Activated naive CD4-positive, alpha-beta T cell treated with anti-CD3 and anti-CD28 coated beads, Interleukin-2, amount 50 U/mL, for 24 hours (primary cell): ENCODE measurements at regions not wholly inside any gene's neighbourhood (a gene's known extent, or its start where the extent isn't known, plus 50 kb on each side); places are given as distances from the start of the nearest gene placed in this dataset.

Source experiments
- H3K27ac Mint-ChIP-seq: one replicate; pipeline ENCODE4 v1.8.0; 2021; ENCODE audit warnings: mild to moderate bottlenecking, mixed read lengths
- H3K27me3 Mint-ChIP-seq: one replicate; pipeline ENCODE4 v1.8.0; 2021; ENCODE audit warnings: mixed read lengths
- H3K36me3 Mint-ChIP-seq: one replicate; pipeline ENCODE4 v1.8.0; 2021; ENCODE audit warnings: mixed read lengths
- H3K4me1 Mint-ChIP-seq: one replicate; pipeline ENCODE4 v1.8.0; 2021; ENCODE audit warnings: mixed read lengths
- H3K4me3 Mint-ChIP-seq: one replicate; pipeline ENCODE4 v1.8.0; 2021; ENCODE audit warnings: mild to moderate bottlenecking, mixed read lengths
- H3K9me3 Mint-ChIP-seq: one replicate; pipeline ENCODE4 v1.8.0; 2021; ENCODE audit warnings: mixed read lengths

DNA sequence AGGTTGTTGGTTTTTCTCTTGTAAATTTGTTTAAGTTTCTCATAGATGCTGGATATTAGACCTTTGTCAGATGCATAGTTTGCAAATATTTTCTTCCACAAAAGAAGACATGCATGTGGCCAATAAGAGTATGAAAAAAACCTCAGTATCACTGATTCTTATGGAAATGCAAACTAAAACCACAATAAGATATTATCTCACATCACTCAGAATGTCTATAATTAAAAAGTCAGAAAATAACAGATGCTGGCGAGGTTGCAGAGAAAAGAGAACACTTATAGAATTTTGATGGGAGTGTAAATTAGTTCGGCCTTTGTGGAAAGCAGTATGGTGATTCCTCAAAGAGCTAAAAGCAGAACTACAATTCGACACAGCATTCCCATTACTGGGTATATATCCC is 1355.6 kb downstream of the FAM133A start:
- no peak overlapping the region for H3K4me3 Mint-ChIP-seq
- H3K4me1 Mint-ChIP-seq, result no peaks in the 10 kb centered on the region
- no peaks in the 10 kb centered on the region for H3K36me3 Mint-ChIP-seq
- H3K9me3 Mint-ChIP-seq, result no peaks in the 10 kb centered on the region
- no peak overlapping the region for H3K27ac Mint-ChIP-seq
- no peaks in the 10 kb centered on the region for H3K27me3 Mint-ChIP-seq

GRCh38 chrX:95040104-95040503 is 1366.1 kb downstream of the FAM133A start:
- Mint-ChIP-seq H3K4me1 (no peaks in the 10 kb centered on the region), H3K27ac (no peak overlapping the region), H3K9me3 (no peaks in the 10 kb centered on the region), H3K4me3 (no peak overlapping the region), H3K36me3 (no peaks in the 10 kb centered on the region), H3K27me3 (no peaks in the 10 kb centered on the region)

- no peak overlapping the region for H3K27ac Mint-ChIP-seq
Observed at GRCh38 chrX:95044331-95044730, 1370.3 kb downstream of the FAM133A start.

DNA sequence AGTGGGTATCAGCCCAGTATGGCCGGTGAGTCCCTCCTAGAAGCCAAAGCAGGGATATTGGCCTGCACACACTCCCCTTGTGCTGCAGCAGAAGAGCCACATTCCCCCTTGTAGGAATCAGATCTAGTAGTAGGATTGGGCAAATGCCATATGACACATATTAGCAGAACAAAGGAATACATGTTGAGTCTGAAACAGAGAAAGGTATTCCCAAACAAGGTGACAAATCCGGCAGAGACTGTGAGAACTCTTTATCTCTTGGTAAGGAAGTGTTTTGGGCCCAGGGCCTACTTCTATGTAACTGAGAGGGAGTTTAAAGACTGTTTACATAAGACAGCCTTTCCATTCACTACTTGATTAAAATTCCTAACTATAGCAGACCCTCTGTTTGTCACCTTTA is 1382.0 kb downstream of the FAM133A start:
- H3K27ac Mint-ChIP-seq, result no peak overlapping the region
- no peak overlapping the region for H3K4me3 Mint-ChIP-seq
- H3K9me3 Mint-ChIP-seq, result no peaks in the 10 kb centered on the region
- no peaks in the 10 kb centered on the region for H3K27me3 Mint-ChIP-seq
- no peaks in the 10 kb centered on the region for H3K36me3 Mint-ChIP-seq
- H3K4me1 Mint-ChIP-seq, result no peaks in the 10 kb centered on the region

More at GRCh38 chrX:95044331-95044730, 1370.3 kb downstream of the FAM133A start:
- Mint-ChIP-seq H3K4me1 (no peaks in the 10 kb centered on the region), H3K4me3 (no peak overlapping the region), H3K36me3 (no peaks in the 10 kb centered on the region), H3K9me3 (peaks cover 10% of the 10 kb centered on the region), H3K27me3 (no peaks in the 10 kb centered on the region)

DNA sequence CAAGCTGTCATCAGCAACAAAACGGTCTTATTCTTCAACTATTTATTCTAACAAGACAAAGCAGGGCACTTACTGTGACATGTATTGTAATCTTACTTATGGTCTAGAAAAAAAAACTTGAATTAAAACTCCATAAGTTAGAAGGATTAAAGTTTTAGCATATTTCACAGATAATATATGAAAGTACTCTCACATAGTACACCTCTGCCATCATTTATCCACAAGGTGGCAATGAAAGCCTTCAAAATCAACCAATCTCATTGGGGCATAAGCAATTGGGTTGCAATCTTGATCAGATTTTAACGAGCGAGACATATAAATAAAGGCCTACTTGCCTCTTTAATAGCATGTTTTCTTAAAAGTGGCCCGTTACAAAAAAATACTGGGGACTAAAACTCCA is 1382.9 kb downstream of the FAM133A start:
- no peak overlapping the region for H3K27ac Mint-ChIP-seq
- H3K4me1 Mint-ChIP-seq, result no peaks in the 10 kb centered on the region
- no peaks in the 10 kb centered on the region for H3K36me3 Mint-ChIP-seq
- H3K4me3 Mint-ChIP-seq, result no peak overlapping the region
- H3K27me3 Mint-ChIP-seq, result no peaks in the 10 kb centered on the region
- H3K9me3 Mint-ChIP-seq, result no peaks in the 10 kb centered on the region

GRCh38 chrX:95057341-95057740 is 1383.3 kb downstream of the FAM133A start:
- Mint-ChIP-seq H3K9me3 (no peaks in the 10 kb centered on the region), H3K27ac (no peak overlapping the region), H3K27me3 (no peaks in the 10 kb centered on the region)

DNA sequence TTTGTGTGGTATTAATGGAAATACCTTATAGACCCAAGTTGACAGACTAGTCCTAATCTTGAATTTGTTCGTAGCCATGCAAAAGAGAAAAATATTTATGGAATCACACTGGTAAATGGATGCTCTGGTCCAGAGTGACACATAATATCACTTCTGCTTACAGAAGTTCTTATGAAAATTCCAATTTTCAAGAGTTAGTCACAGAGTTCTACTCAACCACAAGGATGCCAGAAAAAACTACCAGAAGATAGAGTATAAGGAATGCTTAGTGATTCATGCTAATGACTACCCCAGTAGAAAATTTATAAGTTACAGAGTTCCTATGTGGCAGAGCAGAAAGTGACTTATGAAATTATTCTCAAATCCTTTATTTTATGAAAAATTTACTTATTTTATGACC is 1384.8 kb downstream of the FAM133A start:
- H3K27me3 Mint-ChIP-seq, result no peaks in the 10 kb centered on the region
- H3K36me3 Mint-ChIP-seq, result no peaks in the 10 kb centered on the region
- no peak overlapping the region for H3K27ac Mint-ChIP-seq
- no peak overlapping the region for H3K4me3 Mint-ChIP-seq
- H3K4me1 Mint-ChIP-seq, result no peaks in the 10 kb centered on the region
- no peaks in the 10 kb centered on the region for H3K9me3 Mint-ChIP-seq

More at GRCh38 chrX:95057341-95057740, 1383.3 kb downstream of the FAM133A start:
- Mint-ChIP-seq H3K4me1 (no peaks in the 10 kb centered on the region), H3K36me3 (no peaks in the 10 kb centered on the region), H3K4me3 (no peak overlapping the region)

DNA sequence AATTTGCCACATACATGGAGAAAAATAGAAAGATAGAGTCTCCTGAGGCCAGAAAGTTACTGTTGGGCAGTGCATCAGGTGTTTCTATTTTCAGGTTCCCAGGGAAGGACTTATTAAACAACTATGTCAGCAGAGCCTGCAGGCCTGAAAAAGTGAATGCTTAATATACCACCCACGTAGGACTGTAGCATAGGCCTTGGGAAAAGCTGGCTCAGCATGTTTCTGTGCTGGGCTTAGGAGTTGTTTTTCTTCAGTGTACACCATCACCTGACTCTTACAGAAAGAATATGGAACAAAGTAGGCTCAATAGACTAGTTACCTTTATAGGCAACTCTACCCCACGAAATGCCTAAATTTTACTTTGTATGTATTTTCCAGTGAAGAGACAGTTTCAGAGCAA is 1385.9 kb downstream of the FAM133A start:
- H3K4me1 Mint-ChIP-seq, result no peaks in the 10 kb centered on the region
- H3K9me3 Mint-ChIP-seq, result no peaks in the 10 kb centered on the region
- H3K36me3 Mint-ChIP-seq, result no peaks in the 10 kb centered on the region
- no peak overlapping the region for H3K4me3 Mint-ChIP-seq
- no peak overlapping the region for H3K27ac Mint-ChIP-seq
- no peaks in the 10 kb centered on the region for H3K27me3 Mint-ChIP-seq

DNA sequence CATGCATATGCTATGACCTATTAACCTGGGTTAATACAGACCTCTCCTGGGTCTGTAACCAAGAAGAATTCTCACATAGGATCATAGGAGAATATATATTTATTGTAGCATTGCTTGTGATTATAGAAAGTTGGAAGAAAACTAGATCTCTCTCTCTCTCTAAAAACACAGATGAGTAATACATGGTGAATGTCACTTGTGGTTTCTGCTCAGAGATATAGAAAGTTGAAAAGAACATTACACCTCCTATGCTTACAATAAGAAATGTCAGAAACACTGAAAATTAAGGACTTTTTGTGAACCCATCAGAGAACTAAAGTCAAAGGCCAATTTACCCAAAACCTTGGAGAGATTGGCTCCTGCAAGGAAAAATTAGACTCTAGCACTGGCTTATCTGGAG is 1389.5 kb downstream of the FAM133A start:
- no peaks in the 10 kb centered on the region for H3K36me3 Mint-ChIP-seq
- no peak overlapping the region for H3K4me3 Mint-ChIP-seq
- H3K4me1 Mint-ChIP-seq, result no peaks in the 10 kb centered on the region

DNA sequence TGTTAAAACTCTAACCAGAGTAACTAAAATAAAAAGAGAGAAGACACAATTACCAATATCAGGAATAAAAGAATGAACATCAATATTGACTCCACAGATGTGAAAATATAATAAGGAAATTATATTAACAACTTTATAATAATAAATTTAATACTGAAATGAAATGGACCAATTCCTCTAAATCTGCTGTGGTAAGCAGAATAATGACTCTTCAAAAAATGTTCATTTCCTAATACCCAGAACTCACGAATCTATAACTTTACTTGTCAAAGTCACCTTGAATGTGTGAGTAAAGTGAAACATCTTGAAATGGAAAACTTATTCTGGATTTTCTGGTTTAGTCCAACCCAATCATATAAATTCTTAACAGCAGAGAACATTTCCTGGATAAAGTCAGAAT is 1391.1 kb downstream of the FAM133A start:
- no peaks in the 10 kb centered on the region for H3K36me3 Mint-ChIP-seq
- no peaks in the 10 kb centered on the region for H3K27me3 Mint-ChIP-seq
- H3K27ac Mint-ChIP-seq, result no peak overlapping the region
- H3K9me3 Mint-ChIP-seq, result no peaks in the 10 kb centered on the region
- no peaks in the 10 kb centered on the region for H3K4me1 Mint-ChIP-seq
- no peak overlapping the region for H3K4me3 Mint-ChIP-seq

More for the DNA sequence above, 1389.5 kb downstream of the FAM133A start:
- H3K27ac Mint-ChIP-seq, result peak overlapping the region; percentile 59
- H3K9me3 Mint-ChIP-seq, result no peaks in the 10 kb centered on the region
- H3K27me3 Mint-ChIP-seq, result no peaks in the 10 kb centered on the region

GRCh38 chrX:95071052-95071451 is 1397.0 kb downstream of the FAM133A start:
- Mint-ChIP-seq H3K4me1 (no peaks in the 10 kb centered on the region), H3K4me3 (no peak overlapping the region), H3K27ac (no peak overlapping the region), H3K9me3 (peaks cover 4% of the 10 kb centered on the region), H3K36me3 (no peaks in the 10 kb centered on the region), H3K27me3 (no peaks in the 10 kb centered on the region)

DNA sequence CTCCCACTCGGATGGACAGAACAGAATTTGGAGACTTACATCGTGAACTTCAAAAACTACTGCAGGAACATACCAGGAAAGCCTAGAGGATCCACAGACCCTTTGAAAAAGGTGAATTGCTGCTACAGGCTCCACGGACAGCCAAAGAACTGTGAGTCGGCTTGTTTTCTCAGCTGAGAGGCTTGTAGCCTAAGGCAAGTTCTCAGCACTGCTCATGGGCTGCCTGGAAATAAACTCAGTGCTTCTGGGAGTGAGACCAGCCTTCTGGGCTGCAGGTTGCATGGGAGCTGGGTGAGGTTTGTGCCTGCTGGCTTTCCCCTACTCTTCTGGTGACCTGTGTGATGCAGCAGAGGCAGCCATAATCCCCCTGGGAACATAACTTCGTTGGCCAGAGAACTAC is 1397.6 kb downstream of the FAM133A start:
- Mint-ChIP-seq H3K27me3 (no peaks in the 10 kb centered on the region), H3K4me3 (no peak overlapping the region), H3K4me1 (no peaks in the 10 kb centered on the region), H3K27ac (no peak overlapping the region), H3K36me3 (no peaks in the 10 kb centered on the region), H3K9me3 (peaks cover 4% of the 10 kb centered on the region)

- H3K27me3 Mint-ChIP-seq, result no peaks in the 10 kb centered on the region
- no peak overlapping the region for H3K27ac Mint-ChIP-seq
- no peak overlapping the region for H3K4me3 Mint-ChIP-seq
- no peaks in the 10 kb centered on the region for H3K36me3 Mint-ChIP-seq
- H3K4me1 Mint-ChIP-seq, result no peaks in the 10 kb centered on the region
- H3K9me3 Mint-ChIP-seq, result no peaks in the 10 kb centered on the region
Observed at GRCh38 chrX:95076449-95076848, 1402.4 kb downstream of the FAM133A start.

DNA sequence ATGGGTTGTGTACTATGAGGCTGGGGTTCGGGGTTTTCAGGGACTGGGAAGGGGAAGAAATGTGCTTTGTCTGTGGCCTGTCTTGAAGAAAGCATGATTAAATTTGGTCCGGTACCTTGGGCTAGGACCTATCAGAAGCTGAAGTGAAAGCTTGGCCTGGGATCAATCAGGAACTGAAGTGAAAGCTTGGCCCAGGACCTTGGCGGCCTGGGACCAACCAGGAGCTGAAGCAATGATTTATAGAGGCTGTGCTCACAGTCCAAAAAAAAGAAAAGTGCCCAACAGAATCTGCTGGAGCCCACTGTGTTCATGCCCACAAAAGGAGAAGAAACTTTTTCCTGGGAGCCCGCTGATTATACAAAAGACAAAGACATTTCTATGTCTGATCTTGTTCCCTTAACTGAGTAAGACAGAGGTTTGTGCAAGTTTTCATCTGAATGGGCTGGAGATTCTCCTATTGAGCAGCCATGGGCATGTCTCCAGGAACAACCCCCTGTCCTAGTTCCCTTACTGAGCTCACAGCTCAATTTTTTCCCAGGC is 1427.9 kb downstream of the FAM133A start:
- Mint-ChIP-seq H3K4me3 (no peak overlapping the region), H3K27ac (no peak overlapping the region), H3K36me3 (no peaks in the 10 kb centered on the region), H3K27me3 (no peaks in the 10 kb centered on the region), H3K4me1 (no peaks in the 10 kb centered on the region), H3K9me3 (no peaks in the 10 kb centered on the region)

- Mint-ChIP-seq H3K36me3 (no peaks in the 10 kb centered on the region), H3K9me3 (no peaks in the 10 kb centered on the region), H3K4me1 (no peaks in the 10 kb centered on the region), H3K27me3 (no peaks in the 10 kb centered on the region), H3K4me3 (no peak overlapping the region), H3K27ac (no peak overlapping the region)
Observed at GRCh38 chrX:95117556-95117955, 1443.5 kb downstream of the FAM133A start.

GRCh38 chrX:95145848-95146490 is 1472.0 kb downstream of the FAM133A start:
- no peaks in the 10 kb centered on the region for H3K27me3 Mint-ChIP-seq
- no peak overlapping the region for H3K4me3 Mint-ChIP-seq
- H3K4me1 Mint-ChIP-seq, result no peaks in the 10 kb centered on the region
- H3K36me3 Mint-ChIP-seq, result no peaks in the 10 kb centered on the region
- no peak overlapping the region for H3K27ac Mint-ChIP-seq
- no peaks in the 10 kb centered on the region for H3K9me3 Mint-ChIP-seq

DNA sequence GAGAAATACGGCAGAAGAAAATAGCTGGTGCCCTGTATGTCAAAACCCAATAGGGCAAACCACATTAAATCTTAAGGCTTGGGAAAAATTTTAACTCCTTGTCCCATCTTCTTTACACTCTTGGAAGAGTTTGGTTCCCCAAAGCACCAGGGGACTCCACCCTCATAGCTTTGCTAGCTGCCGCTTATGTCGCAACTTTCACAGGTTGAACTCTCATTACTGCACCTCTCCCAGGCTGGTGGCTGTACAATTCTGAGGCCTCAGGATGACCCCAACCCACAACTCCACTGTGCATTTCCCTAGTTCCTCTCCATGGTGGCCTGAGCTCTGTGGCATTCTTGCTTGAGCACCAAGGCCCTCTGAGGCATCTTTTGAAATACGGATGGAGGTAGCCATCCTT is 1478.8 kb downstream of the FAM133A start:
- Mint-ChIP-seq H3K4me3 (no peak overlapping the region), H3K4me1 (no peaks in the 10 kb centered on the region), H3K27ac (no peak overlapping the region), H3K27me3 (no peaks in the 10 kb centered on the region), H3K36me3 (no peaks in the 10 kb centered on the region), H3K9me3 (no peaks in the 10 kb centered on the region)
